GM12878 (cell line): ENCODE measurements at regions not wholly inside any gene's neighbourhood (a gene's known extent, or its start where the extent isn't known, plus 50 kb on each side); places are given as distances from the start of the nearest gene placed in this dataset.

Experiments
- ATAC-seq: fragments of 200-7000 bp; cut with Tn5 transposase; 3 replicates; pipeline ENCODE4 v1.9.1; 2020; ENCODE audit warnings: mild to moderate bottlenecking, moderate library complexity
- BruUV-seq: library from RNA; stranded (reverse); fragments of 400-500 nt; replicated peaks from 2 replicates; lab custom pipeline; 2021; lab: Mats Ljungman, UMichigan
- CTCF ChIA-PET: fragments of 300-600 bp; sonication (Branson Sonifier 250); formaldehyde crosslinking; extraction: SDS; loops from one replicate; lab custom pipeline; 2021; ENCODE audit warnings: inconsistent platforms; lab: Yijun Ruan, JAX
- POLR2A ChIA-PET: fragments of 350-600 bp; formaldehyde crosslinking; extraction: SDS; loops from one replicate; lab custom pipeline; 2021; ENCODE audit warnings: inconsistent platforms; lab: Charles Lee
- RAD21 ChIA-PET: fragments of 300-600 bp; sonication (Branson Sonifier 250); formaldehyde crosslinking; loops from one replicate; lab custom pipeline; 2023; ENCODE audit warnings: antibody characterized with exemption; ENCODE audit not compliant: unreplicated experiment; lab: Charles Lee
- SMC1A ChIA-PET: fragments of 300-600 bp; sonication (Branson Sonifier 250); formaldehyde crosslinking; loops from one replicate; lab custom pipeline; 2023; ENCODE audit not compliant: unreplicated experiment, uncharacterized antibody; lab: Charles Lee
- DNase-seq: peaks from one replicate; pipeline ENCODE4 v3.0.0-alpha.2; 2011; ENCODE audit warnings: low read depth, low spot score
- FAIRE-seq: peaks from 3 replicates; lab custom pipeline; 2011; peaks lifted over from hg19 to GRCh38; lab: Jason Lieb, UNC
- H2AFZ ChIP-seq: 2 replicates; pipeline ENCODE4 v1.6.0; 2011; ENCODE audit warnings: low read depth, low read length, control low read depth; ENCODE audit not compliant: control insufficient read depth
- H3K27ac ChIP-seq: 2 replicates; pipeline ENCODE4 v1.5.1; 2011; ENCODE audit warnings: control low read depth; ENCODE audit not compliant: control insufficient read depth, insufficient read depth
- H3K27me3 ChIP-seq, 2 experiments: replicated peaks in 1 of 2; 2 replicates each; pipeline versions ENCODE4 v1.6.0 to v1.6.1; 2011; ENCODE audit warnings: low read length in 1 of 2; ENCODE audit not compliant: control insufficient read depth in 2 of 2, insufficient read depth in 2 of 2
- H3K36me3 ChIP-seq, 2 experiments: 2 replicates each; pipeline ENCODE4 v1.5.1; 2011; ENCODE audit warnings: low read length in 1 of 2; ENCODE audit not compliant: control insufficient read depth in 2 of 2, insufficient read depth in 2 of 2
- H3K4me1 ChIP-seq: 2 replicates; pipeline ENCODE4 v1.6.1; 2011; ENCODE audit warnings: mild to moderate bottlenecking, low read length, moderate library complexity, mixed read lengths; ENCODE audit not compliant: control insufficient read depth, insufficient read depth
- H3K4me2 ChIP-seq: 2 replicates; pipeline ENCODE4 v1.6.0; 2011; ENCODE audit warnings: control low read depth; ENCODE audit not compliant: control insufficient read depth, insufficient read depth
- H3K4me3 ChIP-seq: fragments of 200-600 bp; sonication (generic); 2 replicates; pipeline ENCODE4 v1.5.1; 2016
- H3K79me2 ChIP-seq: 2 replicates; pipeline ENCODE4 v1.6.0; 2011; ENCODE audit warnings: low read length; ENCODE audit not compliant: control insufficient read depth, insufficient read depth
- H3K9ac ChIP-seq: 2 replicates; pipeline ENCODE4 v1.8.0; 2011; ENCODE audit warnings: low read length, control low read depth, mixed read lengths; ENCODE audit not compliant: control insufficient read depth, insufficient read depth
- H3K9me3 ChIP-seq: replicated peaks from 3 replicates; pipeline ENCODE4 v1.5.1; 2011; ENCODE audit warnings: mild to moderate bottlenecking, low read length; ENCODE audit not compliant: control insufficient read depth, insufficient read depth
- H4K20me1 ChIP-seq: 2 replicates; pipeline ENCODE4 v1.6.0; 2011; ENCODE audit not compliant: control insufficient read depth, insufficient read depth
- ATF2 ChIP-seq: IDR thresholded peaks from 2 replicates; pipeline ENCODE4 v1.6.1; 2012; ENCODE audit warnings: low read length, inconsistent platforms
- CREM ChIP-seq: IDR thresholded peaks from 2 replicates; pipeline ENCODE4 v1.6.1; 2014; ENCODE audit warnings: antibody characterized with exemption, low read depth
- E2F4 ChIP-seq: IDR thresholded peaks from 2 replicates; pipeline ENCODE4 v1.6.1; 2012; ENCODE audit warnings: low read depth, low read length, improper control_type of control experiment
- EZH2 ChIP-seq: IDR thresholded peaks from 2 replicates; pipeline ENCODE4 v1.6.1; 2012; ENCODE audit warnings: low read depth, mild to moderate bottlenecking, control low read depth, inconsistent platforms, low read length, borderline replicate concordance; ENCODE audit not compliant: control insufficient read depth
- HDAC2 ChIP-seq: fragments of 200-600 bp; sonication (generic); IDR thresholded peaks from 2 replicates; pipeline ENCODE4 v1.6.1; 2017
- MEF2A ChIP-seq: IDR thresholded peaks from 2 replicates; pipeline ENCODE4 v1.6.1; 2011; ENCODE audit warnings: low read depth, mild to moderate bottlenecking, low read length, moderate library complexity; ENCODE audit not compliant: insufficient read depth
- MLLT1 ChIP-seq: fragments of 450-650 bp; IDR thresholded peaks from 2 replicates; pipeline ENCODE4 v1.6.1; 2016; ENCODE audit warnings: mild to moderate bottlenecking
- MYB ChIP-seq: fragments of 150-350 bp; IDR thresholded peaks from 2 replicates; pipeline ENCODE4 v1.6.1; 2014; ENCODE audit warnings: mild to moderate bottlenecking, low read depth, low read length, borderline replicate concordance
- NR2C1 ChIP-seq: fragments of 450-650 bp; IDR thresholded peaks from 2 replicates; pipeline ENCODE4 v1.6.1; 2017; ENCODE audit warnings: antibody characterized with exemption, mild to moderate bottlenecking, moderate library complexity
- PML ChIP-seq: IDR thresholded peaks from 2 replicates; pipeline ENCODE4 v1.6.1; 2012; ENCODE audit warnings: low read length, inconsistent platforms
- PRDM15 ChIP-seq: fragments of 450-650 bp; formaldehyde crosslinking; IDR thresholded peaks from 2 replicates; pipeline ENCODE4 v1.4.0; 2020; ENCODE audit warnings: mild to moderate bottlenecking, moderate library complexity
- RAD51 ChIP-seq: fragments of 450-650 bp; IDR thresholded peaks from 2 replicates; pipeline ENCODE4 v1.6.1; 2016; ENCODE audit warnings: moderate library complexity, mild to moderate bottlenecking, inconsistent platforms
- RELB ChIP-seq: fragments of 450-650 bp; IDR thresholded peaks from 2 replicates; pipeline ENCODE4 v1.6.1; 2017; ENCODE audit warnings: low read depth, mild to moderate bottlenecking, moderate library complexity
- SMAD1 ChIP-seq: fragments of 450-650 bp; IDR thresholded peaks from 2 replicates; pipeline ENCODE4 v1.6.1; 2018; ENCODE audit warnings: mild to moderate bottlenecking, low read depth; ENCODE audit not compliant: partially characterized antibody
- SMAD5 ChIP-seq: IDR thresholded peaks from 2 replicates; pipeline ENCODE4 v1.6.1; 2016; ENCODE audit warnings: antibody characterized with exemption, low read depth
- YBX1 ChIP-seq: fragments of 450-650 bp; IDR thresholded peaks from 2 replicates; pipeline ENCODE4 v1.6.1; 2016; ENCODE audit warnings: antibody characterized with exemption
- WGBS: methylation state at CpG from one replicate; pipeline ENCODE4 v1.1.6; 2016; ENCODE audit warnings: low lambda C conversion rate; ENCODE audit not compliant: insufficient replicate concordance, insufficient coverage; ENCODE audit errors: missing lambda C conversion rate; 5-methylcytosine and 5-hydroxymethylcytosine counted together
- in situ Hi-C: fragments of 300-500 bp; cut with MboI; formaldehyde crosslinking; loops from 9 replicates; pipeline ENCODE4 v1.14.3; 2018; ENCODE audit warnings: mixed read lengths
- intact Hi-C: fragments of 100-400 bp; cut with micrococcal nuclease; formaldehyde crosslinking; loops from one replicate; pipeline ENCODE4 v1.14.2; 2022; ENCODE audit not compliant: unreplicated experiment

- H3K27me3 ChIP-seq, result peaks cover 4 to 6% of the 10 kb centered on the region in 2 experiments
- H4K20me1 ChIP-seq, result no peaks in the 10 kb centered on the region
- no peaks in the 10 kb centered on the region for H3K79me2 ChIP-seq
- no peak overlapping the region for H3K27ac ChIP-seq
- CTCF ChIA-PET, result no interaction called here
- no peak for FAIRE-seq
- SMC1A ChIA-PET, result no interaction called here
- no peaks in the 10 kb centered on the region for H3K4me1 ChIP-seq
- no peak overlapping the region for H3K4me2 ChIP-seq
- no peak overlapping the region for H3K9ac ChIP-seq
- no peak overlapping the region for H2AFZ ChIP-seq
- DNase-seq, result no peak
- POLR2A ChIA-PET, result no interaction called here
- H3K36me3 ChIP-seq, result no peaks in the 10 kb centered on the region
- intact Hi-C loops, result no loop called here
- H3K9me3 ChIP-seq, result no peaks in the 10 kb centered on the region
- H3K4me3 ChIP-seq, result no peak overlapping the region
- RAD21 ChIA-PET, result no interaction called here
- in situ Hi-C loops, result no loop called here
- WGBS, result 19% methylated on average over 4 of the region's 4 CpGs
- BruUV-seq, result no TSS peak
- ATAC-seq, result no peak
- TF ChIP-seq SMAD1, result no peak
- TF ChIP-seq RELB, result no peak
- no peak for TF ChIP-seq SMAD5
- TF ChIP-seq EZH2, result no peak
- no peak for TF ChIP-seq PML
- TF ChIP-seq YBX1, result no peak
- TF ChIP-seq CREM, result no peak
- TF ChIP-seq NR2C1, result no peak
- TF ChIP-seq HDAC2, result no peak
- TF ChIP-seq MLLT1, result no peak
- TF ChIP-seq MEF2A, result no peak
- no peak for TF ChIP-seq E2F4
- no peak for TF ChIP-seq RAD51
- TF ChIP-seq PRDM15 (CRISPR knock-in tag), result no peak
- TF ChIP-seq ATF2, result no peak
- TF ChIP-seq MYB, result no peak
Measured at GRCh38 chr11:116543911-116544475, 228.8 kb downstream of the BUD13 start.
